Thoracic aorta (tissue), 2 donors: ENCODE measurements at regions not wholly inside any gene's neighbourhood (a gene's known extent, or its start where the extent isn't known, plus 50 kb on each side); places are given as distances from the start of the nearest gene placed in this dataset.

Experiments used
- ATAC-seq: fragments of 150-250 bp; one replicate; pipeline ENCODE4 v1.8.0; 2017; ENCODE audit warnings: low read depth; ENCODE audit not compliant: insufficient number of reproducible peaks, low FRiP score
- DNase-seq: peaks from one replicate; pipeline ENCODE4 v3.0.0-alpha.2; 2020; ENCODE audit warnings: low spot score
- H3K27ac ChIP-seq, 2 donors: fragments of 200-600 bp; sonication (generic); 1 replicate in 1 of 2; 2 replicates in 1 of 2; pipeline ENCODE4 v1.5.1; 2016; ENCODE audit warnings: mild to moderate bottlenecking in 2 of 2, moderate library complexity in 2 of 2
- H3K27me3 ChIP-seq: fragments of 200-600 bp; sonication (generic); replicated peaks from 2 replicates; pipeline ENCODE4 v1.6.0; 2016; ENCODE audit warnings: mild to moderate bottlenecking; ENCODE audit not compliant: insufficient read depth
- H3K36me3 ChIP-seq: fragments of 200-600 bp; sonication (generic); one replicate; pipeline ENCODE4 v1.5.1; 2016
- H3K4me1 ChIP-seq, 2 donors: fragments of 200-600 bp; sonication (generic); 1 replicate in 1 of 2; 2 replicates in 1 of 2; pipeline versions ENCODE4 v1.5.1 to v1.6.0; 2016; ENCODE audit warnings: low read depth in 2 of 2, mild to moderate bottlenecking in 1 of 2; ENCODE audit not compliant: control insufficient read depth in 1 of 2
- H3K4me3 ChIP-seq: fragments of 200-600 bp; sonication (generic); 2 replicates; pipeline ENCODE4 v1.5.1; 2016; ENCODE audit warnings: mild to moderate bottlenecking
- H3K9me3 ChIP-seq: fragments of 200-600 bp; sonication (generic); 2 replicates; pipeline ENCODE4 v1.5.1; 2016
- TF ChIP-seq, protein P1 (sequence below): fragments of 200-600 bp; sonication (generic); IDR thresholded peaks from one replicate; pipeline ENCODE4 v1.5.1; 2019; ENCODE audit warnings: antibody characterized with exemption

DNA sequence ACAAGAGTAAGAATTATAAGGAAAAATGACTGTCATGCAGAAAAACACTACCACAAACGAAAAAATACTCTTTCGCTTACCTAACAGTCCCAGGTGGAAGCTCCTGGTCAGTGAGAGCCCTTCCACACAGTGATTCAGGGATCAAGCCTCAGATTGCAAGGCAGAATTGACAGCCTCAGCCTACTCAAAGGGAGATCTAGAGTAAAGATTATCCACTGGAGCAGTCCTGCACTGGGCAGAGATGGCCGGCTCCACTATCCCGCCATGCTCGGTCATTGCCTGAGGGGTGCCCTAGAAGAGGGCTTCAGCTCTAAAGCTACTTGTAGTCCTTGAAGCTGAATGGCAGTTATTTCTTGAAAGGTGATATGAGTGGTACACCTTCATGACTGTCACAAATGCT lies 174.7 kb downstream of the TTC8 start:
- ATAC-seq (no peak), DNase-seq (no peak)
- Histone ChIP-seq H3K4me3 (no peak overlapping the region), H3K9me3 (no peaks in the 10 kb centered on the region), H3K4me1 (peaks cover 0 to 11% of the 10 kb centered on the region in 2 donors), H3K27me3 (no peaks in the 10 kb centered on the region), H3K27ac (no peak overlapping the region), H3K36me3 (no peaks in the 10 kb centered on the region)
- TF ChIP-seq, protein P1, sequence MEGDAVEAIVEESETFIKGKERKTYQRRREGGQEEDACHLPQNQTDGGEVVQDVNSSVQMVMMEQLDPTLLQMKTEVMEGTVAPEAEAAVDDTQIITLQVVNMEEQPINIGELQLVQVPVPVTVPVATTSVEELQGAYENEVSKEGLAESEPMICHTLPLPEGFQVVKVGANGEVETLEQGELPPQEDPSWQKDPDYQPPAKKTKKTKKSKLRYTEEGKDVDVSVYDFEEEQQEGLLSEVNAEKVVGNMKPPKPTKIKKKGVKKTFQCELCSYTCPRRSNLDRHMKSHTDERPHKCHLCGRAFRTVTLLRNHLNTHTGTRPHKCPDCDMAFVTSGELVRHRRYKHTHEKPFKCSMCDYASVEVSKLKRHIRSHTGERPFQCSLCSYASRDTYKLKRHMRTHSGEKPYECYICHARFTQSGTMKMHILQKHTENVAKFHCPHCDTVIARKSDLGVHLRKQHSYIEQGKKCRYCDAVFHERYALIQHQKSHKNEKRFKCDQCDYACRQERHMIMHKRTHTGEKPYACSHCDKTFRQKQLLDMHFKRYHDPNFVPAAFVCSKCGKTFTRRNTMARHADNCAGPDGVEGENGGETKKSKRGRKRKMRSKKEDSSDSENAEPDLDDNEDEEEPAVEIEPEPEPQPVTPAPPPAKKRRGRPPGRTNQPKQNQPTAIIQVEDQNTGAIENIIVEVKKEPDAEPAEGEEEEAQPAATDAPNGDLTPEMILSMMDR: no peak

DNA sequence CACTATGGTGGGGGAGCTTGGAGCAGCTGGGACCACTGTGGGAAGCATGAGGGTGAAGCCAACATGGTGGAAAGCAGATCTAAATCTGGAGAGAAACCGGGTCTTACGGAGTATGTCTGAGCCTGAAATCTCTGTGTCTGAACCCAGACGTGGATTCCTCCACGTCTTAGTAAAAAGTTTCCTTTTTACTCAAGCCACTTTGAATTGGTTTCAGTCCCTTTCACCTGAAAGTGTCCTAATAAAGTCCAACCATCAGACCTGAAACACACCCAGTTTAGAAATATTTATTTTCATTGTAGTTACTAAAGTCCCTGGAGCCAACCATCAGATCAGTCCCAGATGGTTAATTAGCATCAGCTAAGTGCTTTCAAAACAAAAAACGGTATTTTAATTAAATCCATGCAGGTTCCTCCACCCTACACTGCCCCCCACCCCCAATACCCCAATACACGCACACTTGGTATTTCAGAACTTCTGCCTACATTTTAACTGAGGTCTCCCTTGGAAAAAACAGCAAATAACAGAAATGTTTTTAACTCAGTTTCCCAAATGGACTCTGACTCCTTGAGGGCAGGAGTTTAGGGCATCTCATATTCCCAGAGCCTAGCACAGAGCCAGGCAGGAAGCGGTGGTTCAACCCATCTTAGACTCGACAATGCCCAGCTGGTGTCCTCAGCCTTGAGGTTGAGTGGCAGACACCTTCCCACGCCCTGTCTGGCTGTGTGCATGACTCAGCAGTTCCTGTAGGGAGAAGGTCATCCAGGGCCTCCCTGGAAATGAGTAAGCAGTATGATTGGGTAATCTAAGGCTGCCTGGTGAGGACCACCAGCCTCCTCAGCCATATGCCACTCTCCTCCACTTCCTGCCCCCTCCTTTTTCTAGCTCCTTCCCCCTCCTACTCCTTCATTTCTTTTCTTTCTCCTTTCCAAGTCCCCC lies 175.8 kb downstream of the TTC8 start:
- H3K27ac ChIP-seq: no peak overlapping the region
- no peaks in the 10 kb centered on the region for H3K27me3 ChIP-seq
- H3K4me1 ChIP-seq: peaks cover 0 to 11% of the 10 kb centered on the region in 2 donors
- H3K9me3 ChIP-seq: no peaks in the 10 kb centered on the region
- peak; percentile 13 for DNase-seq
- TF ChIP-seq, protein P1: no peak
- H3K4me3 ChIP-seq: no peak overlapping the region
- no peaks in the 10 kb centered on the region for H3K36me3 ChIP-seq
- peak; percentile 70 for ATAC-seq

DNA sequence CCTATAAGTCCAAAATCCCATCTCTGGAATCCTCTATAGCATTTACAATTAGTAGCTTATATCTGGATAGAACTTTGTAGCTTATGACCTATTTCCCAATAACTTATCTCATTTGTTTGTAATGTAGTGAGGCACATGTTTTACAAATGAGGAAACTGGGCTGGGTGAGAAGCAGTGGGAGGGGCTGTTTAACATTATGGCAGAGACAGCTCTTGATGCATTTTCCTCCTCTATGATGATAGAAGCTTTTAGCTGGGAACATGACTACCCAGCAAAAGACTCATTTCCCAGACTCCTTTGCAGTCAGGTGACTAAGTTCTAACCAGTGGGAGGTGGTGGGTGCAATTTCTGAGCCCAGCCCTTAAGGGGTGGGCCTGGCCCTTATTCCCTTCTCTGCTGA lies 179.7 kb downstream of the TTC8 start:
- no peak overlapping the region for H3K4me3 ChIP-seq

DNA sequence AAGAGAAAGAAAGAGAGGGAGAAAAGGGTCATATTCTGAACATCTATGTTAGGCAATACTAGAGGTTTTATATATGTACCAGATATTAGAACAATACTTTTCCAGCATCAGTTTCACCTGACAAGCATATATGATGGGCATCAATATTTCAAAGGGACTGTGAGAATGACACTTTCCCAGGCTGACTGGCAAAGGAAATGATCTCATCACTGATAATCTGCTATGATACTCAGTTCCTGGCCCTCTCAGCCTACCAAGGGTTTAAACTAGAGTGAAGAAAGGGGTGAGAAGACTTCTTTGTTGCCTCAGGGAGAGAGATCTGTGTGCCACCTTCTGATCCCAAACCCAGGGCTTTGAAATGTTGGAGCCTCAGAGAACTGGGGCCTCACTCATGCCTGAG lies 183.5 kb downstream of the TTC8 start:
- no peaks in the 10 kb centered on the region for H3K36me3 ChIP-seq
- DNase-seq (no peak), ATAC-seq (no peak)
- no peaks in the 10 kb centered on the region for H3K27me3 ChIP-seq
- no peaks in the 10 kb centered on the region for H3K9me3 ChIP-seq
- no peak overlapping the region for H3K27ac ChIP-seq
- no peaks in the 10 kb centered on the region for H3K4me1 ChIP-seq
- TF ChIP-seq, protein P1: no peak
- H3K4me3 ChIP-seq: no peak overlapping the region

More for the DNA sequence above, 179.7 kb downstream of the TTC8 start:
- TF ChIP-seq, protein P1: no peak
- Histone ChIP-seq H3K9me3 (no peaks in the 10 kb centered on the region), H3K4me1 (peaks cover 0 to 11% of the 10 kb centered on the region in 2 donors), H3K36me3 (no peaks in the 10 kb centered on the region), H3K27me3 (no peaks in the 10 kb centered on the region), H3K27ac (no peak overlapping the region)
- ATAC-seq (no peak), DNase-seq (no peak)

DNA sequence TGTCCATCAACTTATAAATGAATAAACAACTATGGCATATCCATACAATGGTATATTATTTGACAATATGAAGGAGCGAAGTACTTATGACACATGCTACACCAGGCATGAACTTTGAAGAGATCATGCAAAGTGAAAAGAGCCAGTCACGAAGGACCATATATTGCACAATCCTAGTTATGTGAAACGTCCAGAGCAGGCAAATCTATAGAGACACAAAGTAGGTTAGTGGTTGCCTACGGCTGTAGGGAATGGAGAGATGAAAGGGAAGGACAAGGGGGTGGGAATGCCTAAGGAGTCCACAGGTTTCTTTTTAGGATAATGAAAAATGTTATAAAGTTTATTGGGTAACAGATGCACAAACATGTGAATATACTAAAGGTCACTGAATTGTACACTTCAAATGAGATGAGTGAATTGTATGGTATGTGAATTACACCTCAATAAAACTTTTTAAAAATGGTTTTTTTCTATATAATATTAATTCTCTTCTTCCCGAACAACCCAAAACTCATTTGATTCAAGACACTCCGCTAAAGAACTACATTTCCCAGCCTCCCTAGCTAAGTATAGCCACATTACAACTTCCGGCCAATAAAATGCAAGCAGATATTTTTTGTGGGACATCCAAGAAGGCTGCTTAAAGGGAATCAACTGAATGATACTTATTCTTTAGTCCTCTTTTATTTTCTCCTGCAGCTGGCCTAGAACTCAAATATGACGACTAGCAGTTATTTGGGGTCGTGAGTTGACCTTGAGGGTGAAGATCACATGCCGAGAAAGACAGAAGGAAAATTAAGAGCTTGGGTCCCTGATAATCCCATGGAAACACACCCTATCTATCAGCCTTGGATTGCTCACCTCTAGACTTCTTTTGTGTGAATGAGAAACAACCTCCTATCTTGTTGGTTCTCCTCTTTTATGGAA lies 187.2 kb downstream of the TTC8 start:
- no peak for ATAC-seq
- Histone ChIP-seq H3K27ac (no peak overlapping the region), H3K4me1 (no peaks in the 10 kb centered on the region), H3K4me3 (no peak overlapping the region), H3K9me3 (no peaks in the 10 kb centered on the region), H3K27me3 (no peaks in the 10 kb centered on the region), H3K36me3 (no peaks in the 10 kb centered on the region)
- no peak for DNase-seq
- TF ChIP-seq, protein P1: no peak
